Caki2 (cell line): ENCODE measurements at regions not wholly inside any gene's neighbourhood (a gene's known extent, or its start where the extent isn't known, plus 50 kb on each side); places are given as distances from the start of the nearest gene placed in this dataset.

Experiments
- DNase-seq: peaks from one replicate; pipeline ENCODE4 v3.0.0-alpha.2; 2015; ENCODE audit warnings: low read depth
- in situ Hi-C: cut with HindIII; loops from 2 replicates; pipeline ENCODE4 v1.10.0; 2016; ENCODE audit warnings: low sequenced_read_pairs, low pct_unique_long_range_greater_than_20kb, mixed read lengths

DNA sequence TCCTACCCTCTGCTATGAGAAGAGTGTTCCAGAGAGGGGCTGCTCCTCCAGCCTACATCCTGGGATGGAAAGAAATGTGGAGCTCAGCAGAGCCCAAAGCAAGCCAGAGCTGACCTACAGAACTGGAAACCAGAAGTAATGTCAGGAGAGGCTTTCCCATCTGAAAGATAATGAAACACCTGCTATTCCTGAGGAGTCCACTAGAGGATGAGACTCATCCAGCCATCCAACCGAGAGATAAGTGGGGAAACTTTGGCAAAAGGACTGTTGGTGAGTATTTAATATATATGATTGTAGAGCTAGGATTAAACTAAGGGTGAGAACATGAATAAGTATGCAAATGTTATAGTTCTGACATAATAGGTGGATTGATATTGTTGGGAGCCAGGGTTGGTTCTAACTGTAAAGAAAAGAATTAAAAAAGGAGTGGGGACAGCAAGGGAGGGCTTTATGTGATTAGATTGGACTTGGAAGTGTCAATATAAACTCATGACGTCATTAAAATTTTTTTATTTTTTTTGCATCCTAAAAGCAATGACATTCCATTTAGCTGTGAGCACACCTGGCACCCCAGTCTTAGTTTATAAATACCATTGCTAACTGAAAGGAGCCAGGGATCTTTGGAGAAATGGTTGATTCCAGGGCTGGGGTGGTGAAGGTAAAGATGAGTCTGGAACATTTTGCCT is 312.8 kb upstream of the NFE2L3 start:
- in situ Hi-C loops = loop anchor here (25.0 kb wide), 1 partner anchor 452 kb away; no protein-coding TSS in a partner anchor
- DNase-seq = peak; percentile 43

DNA sequence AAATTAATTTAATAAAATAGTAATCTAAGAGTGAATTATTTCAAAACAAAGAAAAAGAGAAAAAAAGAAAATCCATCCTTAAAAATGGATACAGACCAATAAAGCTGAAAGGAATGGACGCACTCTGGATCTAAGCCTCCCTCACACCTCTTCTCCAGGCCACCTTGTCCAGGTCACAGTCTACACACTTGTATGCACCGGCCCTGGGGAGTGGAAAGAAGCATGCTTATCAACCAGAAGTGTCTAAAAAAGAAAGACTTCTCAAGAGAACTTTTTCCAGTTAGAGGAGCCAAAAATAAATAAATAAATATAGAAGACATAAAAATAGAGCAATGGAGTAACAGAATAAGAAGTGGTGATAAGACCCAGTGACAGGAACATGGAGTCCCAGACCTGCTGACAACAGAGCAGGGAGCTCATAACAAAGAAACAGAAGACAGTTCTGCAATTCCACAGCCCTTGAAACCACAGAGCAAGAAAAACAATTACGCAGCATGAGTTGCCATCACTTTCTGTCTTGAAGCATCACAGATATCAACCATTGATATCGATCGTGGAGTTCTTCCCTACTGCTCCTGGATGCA is 311.7 kb upstream of the NFE2L3 start:
- no peak for DNase-seq
- in situ Hi-C loops = loop anchor here (25.0 kb wide), 1 partner anchor 453 kb away; no protein-coding TSS in a partner anchor

GRCh38 chr7:25841575-25841974 is 310.4 kb upstream of the NFE2L3 start:
- in situ Hi-C loops = loop anchor here (25.0 kb wide), 1 partner anchor 454 kb away; no protein-coding TSS in a partner anchor
- no peak for DNase-seq

- no peak for DNase-seq
- in situ Hi-C loops = loop anchor here (25.0 kb wide), 1 partner anchor 455 kb away; no protein-coding TSS in a partner anchor
Observed at GRCh38 chr7:25842201-25842733, 309.7 kb upstream of the NFE2L3 start.

- in situ Hi-C loops = loop anchor here (25.0 kb wide), 1 partner anchor 456 kb away; no protein-coding TSS in a partner anchor
- no peak for DNase-seq
Observed at GRCh38 chr7:25843467-25843866, 308.5 kb upstream of the NFE2L3 start.

GRCh38 chr7:25844102-25844870 is 307.7 kb upstream of the NFE2L3 start:
- no peak for DNase-seq
- in situ Hi-C loops = loop anchor here (25.0 kb wide), 1 partner anchor 457 kb away; no protein-coding TSS in a partner anchor

DNA sequence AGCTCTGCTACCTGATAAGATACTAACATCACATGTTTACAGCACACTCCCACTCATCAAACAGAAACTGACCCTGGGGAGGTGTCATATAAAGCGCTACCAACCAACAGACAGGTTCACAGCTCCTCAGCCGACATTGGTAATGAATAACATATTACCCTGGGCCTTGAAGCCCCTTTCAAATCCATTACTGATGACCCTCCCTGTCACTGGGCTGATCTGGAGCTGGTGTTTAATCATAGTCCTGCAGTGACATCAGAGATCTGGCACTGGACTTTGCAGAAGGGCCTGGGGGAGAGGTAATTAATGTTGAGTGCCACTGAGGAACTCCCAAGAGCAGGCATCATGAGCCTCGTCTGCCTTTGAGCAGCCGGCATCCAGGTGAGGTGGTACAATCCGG is 306.5 kb upstream of the NFE2L3 start:
- peak; percentile 38 for DNase-seq
- in situ Hi-C loops = loop anchor here (25.0 kb wide), 1 partner anchor 458 kb away; no protein-coding TSS in a partner anchor

- DNase-seq = peak; percentile 83
- in situ Hi-C loops = loop anchor here (25.0 kb wide), 1 partner anchor 459 kb away; no protein-coding TSS in a partner anchor
Observed at GRCh38 chr7:25846722-25847121, 305.3 kb upstream of the NFE2L3 start.

GRCh38 chr7:25847336-25848070 is 304.5 kb upstream of the NFE2L3 start:
- in situ Hi-C loops = loop anchor here (25.0 kb wide), 1 partner anchor 460 kb away; no protein-coding TSS in a partner anchor
- DNase-seq = peak; percentile 87

GRCh38 chr7:25849500-25850184 is 302.4 kb upstream of the NFE2L3 start:
- DNase-seq = peak; percentile 97
- in situ Hi-C loops = loop anchor here (25.0 kb wide), 1 partner anchor 462 kb away; no protein-coding TSS in a partner anchor

GRCh38 chr7:25850216-25850615 is 301.8 kb upstream of the NFE2L3 start:
- DNase-seq = no peak
- in situ Hi-C loops = no loop called here

GRCh38 chr7:25850735-25851134 is 301.3 kb upstream of the NFE2L3 start:
- no peak for DNase-seq
- in situ Hi-C loops = no loop called here

DNA sequence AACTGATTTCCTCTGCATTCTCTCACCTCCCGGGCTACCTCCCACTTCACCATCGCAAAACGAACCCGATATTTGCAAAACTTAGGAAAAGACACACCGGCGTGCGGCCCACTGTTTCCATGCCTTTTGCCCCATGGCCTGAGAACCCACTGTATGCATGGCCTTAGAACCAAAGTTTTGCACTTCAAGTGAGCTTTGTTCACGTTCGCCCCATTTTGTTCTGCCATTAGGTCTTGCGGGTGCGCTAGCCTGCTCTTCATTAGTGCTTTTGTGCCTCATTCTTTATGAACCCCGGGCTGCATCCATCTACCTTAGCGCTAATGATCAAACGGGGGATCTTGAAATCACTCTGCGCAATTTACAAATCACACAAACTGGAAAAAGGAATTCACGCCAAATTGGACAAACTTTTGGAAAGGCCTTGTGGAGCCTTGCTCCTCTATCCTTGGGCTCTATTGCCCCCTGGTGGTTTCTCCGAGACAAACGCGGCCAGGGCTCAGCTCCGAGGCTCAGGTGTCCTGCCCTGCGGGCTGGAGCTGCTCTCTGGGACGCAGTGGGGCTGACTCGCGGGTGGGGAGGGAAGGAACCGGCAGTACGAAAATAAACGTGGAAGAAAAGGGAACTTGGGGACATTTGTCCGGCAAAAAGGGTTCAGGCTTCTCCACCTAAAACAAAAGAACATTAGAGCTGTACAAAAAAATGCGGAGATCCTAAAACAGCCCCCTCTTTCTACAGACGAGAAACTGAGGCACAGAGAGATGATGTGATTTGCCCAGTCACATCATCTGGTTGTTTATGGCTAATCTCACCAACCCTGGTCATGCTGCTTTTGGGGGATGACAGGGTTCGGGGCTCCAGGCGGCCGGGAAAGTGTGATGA is 300.4 kb upstream of the NFE2L3 start:
- in situ Hi-C loops = no loop called here
- peak; percentile 74 for DNase-seq

DNA sequence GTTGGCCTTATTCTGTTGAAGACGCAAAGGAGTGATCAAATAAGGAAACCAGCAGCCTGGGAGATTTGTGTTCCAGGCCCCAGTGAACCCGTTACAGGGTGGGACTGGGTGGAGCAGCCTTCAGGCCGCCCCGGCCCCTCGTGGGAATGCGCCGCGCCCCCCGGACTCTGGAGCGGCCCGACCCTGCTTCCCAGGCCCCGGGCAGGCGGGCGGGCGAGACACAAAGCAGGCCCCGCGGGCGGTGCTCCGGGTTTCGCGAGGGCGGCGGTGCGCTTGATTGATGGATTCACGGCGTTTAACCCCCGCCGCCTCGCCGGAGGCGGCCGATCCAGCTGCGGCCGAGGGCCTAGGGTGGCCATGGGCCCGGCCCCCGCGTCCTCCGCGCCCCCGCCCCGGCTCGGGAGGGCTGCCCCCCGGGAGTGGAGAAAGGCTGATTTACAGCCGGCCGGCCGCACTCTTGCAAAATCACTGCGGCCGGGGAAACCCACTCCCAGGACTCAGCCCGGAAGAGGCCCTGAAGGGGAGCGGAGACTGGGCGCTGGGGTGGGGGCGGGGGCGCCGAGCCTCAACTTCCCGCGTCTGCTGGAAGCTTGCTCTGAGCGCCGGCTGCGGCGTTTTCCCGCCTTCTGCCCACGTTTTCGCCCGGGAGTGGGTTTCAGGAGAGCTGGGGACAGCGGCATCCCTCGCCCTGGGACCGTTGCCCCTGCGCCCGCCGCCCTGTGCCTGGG is 299.6 kb upstream of the NFE2L3 start:
- in situ Hi-C loops = no loop called here
- DNase-seq = no peak

DNA sequence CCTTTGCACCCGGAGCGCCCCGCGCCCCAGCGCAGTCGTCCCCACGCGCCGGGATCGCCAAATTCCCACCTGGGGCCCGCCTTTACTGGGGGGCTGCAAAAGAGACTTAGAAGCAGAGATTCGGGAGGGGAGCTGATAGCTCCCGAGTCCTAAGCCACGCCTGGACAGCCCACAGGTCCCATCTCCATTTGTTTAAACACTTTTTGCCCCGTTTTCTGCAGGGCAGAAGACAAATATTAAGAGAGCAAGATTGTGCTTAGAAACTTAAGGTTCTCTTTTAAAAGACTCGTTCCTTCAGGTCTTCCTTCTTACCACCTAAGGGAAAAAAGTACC is 299.1 kb upstream of the NFE2L3 start:
- no peak for DNase-seq
- in situ Hi-C loops = no loop called here

- no peak for DNase-seq
- in situ Hi-C loops = no loop called here
Observed at GRCh38 chr7:25853314-25853713, 298.7 kb upstream of the NFE2L3 start.
